Activated T-cell treated with anti-CD3 and anti-CD28 coated beads for 1 hour (primary cell): ENCODE measurements at regions not wholly inside any gene's neighbourhood (a gene's known extent, or its start where the extent isn't known, plus 50 kb on each side); places are given as distances from the start of the nearest gene placed in this dataset.
"Not testable (repeated sequence)": the region's sequence is repeated elsewhere in the genome, so short reads cannot be mapped to it uniquely, and the experiment has no call there.

Experiments used
- DNase-seq: peaks from one replicate; pipeline ENCODE4 v3.0.0-alpha.2; 2020; ENCODE audit warnings: low read depth

DNA sequence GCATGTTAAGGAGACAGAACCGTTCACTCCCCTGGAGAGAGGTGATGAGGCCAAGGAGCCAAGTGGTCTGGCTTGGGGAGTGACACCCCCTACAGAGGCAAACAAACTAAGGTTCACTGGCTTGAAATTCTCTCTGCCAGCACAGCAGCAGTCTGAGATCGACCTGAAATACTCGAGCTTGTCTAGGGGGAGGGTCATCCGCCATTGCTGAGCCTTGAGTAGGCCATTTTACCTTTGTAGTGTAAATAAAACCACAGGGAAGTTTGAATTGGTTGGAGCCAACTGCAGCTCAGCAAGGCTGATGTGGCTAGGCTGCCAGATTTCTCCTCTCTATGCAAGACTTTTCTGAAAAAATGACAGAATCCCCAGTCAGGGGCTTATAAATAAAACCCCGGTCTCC is 52.9 kb downstream of the CDY2B start:
- DNase-seq: not testable (repeated sequence)

- DNase-seq: not testable (repeated sequence)
Observed at GRCh38 chrY:17819700-17820099, 60.3 kb downstream of the CDY2B start.

GRCh38 chrY:17819025-17819646 is 60.9 kb downstream of the CDY2B start:
- not testable (repeated sequence) for DNase-seq

DNA sequence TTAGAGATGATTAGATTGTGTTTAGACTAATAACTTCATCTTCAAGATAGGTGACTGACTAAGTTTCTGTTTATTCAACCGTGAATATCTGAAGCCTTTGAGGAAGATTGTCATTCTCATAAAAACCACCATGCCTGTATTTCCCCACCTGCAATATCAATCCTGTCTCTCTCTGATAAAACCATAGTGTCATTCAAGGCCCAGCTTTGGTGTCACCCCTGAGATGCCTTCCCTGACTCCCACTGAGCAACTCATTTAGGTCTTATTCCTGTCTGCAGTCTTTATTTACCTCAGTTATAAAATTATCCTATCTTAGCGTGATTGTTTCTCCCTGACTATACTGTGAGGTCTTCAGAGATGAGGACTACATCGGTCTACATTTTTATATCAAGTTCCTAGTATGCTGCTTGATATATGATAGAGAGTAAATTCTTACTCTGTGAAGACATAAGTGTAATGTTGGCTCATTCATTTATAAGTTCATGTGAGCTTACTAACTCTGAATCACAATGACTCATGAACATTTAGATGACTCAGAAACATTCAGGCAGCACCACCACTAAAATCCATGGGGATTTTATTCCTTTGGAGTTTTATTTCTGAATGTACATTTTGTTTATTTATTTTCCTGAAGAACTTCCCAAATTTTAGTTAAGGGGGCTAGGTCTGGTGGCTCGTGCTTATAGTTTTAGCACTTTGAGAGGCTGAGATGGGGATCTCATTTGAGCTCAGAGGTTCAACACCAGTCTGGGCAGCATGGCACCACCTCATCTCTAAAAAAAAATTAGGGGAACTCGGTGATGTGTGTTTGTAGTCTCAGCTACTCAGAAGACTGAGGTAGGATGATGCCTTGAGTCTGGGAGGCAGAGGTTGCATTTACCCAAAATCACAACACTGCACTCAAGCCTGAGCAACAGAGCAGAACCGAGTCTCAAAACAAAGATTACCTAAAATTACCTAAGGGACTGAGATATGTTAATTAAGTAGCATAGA is 62.6 kb downstream of the CDY2B start:
- not testable (repeated sequence) for DNase-seq

DNA sequence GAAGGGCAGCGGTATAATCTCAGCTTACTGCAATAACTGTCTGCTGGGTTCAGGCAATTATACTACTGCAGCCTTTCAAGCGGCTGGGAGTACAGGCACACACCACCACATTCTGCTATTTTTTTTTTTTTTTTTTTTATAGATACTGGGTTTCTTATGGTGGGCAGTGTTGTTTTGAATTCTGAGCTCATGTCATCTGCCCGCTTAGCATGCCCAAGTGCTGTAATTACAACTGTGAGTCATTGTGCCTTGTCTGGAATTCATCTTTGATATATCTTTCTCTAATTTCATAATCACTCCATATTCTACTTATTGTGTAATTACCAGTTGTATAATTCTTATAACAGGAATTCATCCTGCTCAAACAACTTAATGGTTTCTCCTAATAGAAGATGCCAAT is 67.4 kb downstream of the CDY2B start:
- DNase-seq: not testable (repeated sequence)

- not testable (repeated sequence) for DNase-seq
Observed at GRCh38 chrY:17799915-17800314, 80.1 kb downstream of the CDY2B start.

- DNase-seq: not testable (repeated sequence)
Observed at GRCh38 chrY:17787214-17787613, 92.8 kb downstream of the CDY2B start.

DNA sequence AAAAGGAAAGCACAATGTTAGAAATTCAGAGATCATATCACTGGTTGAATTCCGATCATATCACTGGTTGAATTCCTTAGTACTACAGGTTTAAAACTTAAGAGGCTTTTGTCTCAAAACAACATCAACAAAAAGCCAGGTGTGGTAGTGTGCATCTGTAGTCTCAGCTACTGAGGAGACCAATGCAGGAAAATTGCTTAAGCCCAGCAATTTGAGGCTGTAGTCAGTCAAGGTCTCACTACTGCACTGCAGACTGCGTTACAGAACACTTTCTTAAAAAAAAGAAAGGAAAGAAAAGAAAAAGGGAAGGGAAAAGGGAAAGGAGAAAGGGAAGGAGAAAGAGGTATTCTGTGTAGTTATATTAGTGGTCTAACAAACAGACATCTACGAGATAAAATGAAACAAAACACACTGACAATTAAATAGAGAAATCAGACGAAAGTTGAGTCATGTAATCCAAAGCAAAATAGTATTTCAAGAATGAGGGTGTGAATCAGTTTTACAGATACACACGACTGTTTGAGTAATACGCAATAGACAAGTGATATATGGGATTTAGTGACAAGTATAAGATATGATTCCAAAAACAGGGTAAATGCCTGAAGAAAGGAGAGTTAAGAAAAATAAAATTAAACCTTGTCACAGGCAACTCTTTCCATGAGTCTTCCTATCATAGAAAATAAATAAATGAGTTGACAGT is 113.9 kb downstream of the CDY2B start:
- DNase-seq: not testable (repeated sequence)

DNA sequence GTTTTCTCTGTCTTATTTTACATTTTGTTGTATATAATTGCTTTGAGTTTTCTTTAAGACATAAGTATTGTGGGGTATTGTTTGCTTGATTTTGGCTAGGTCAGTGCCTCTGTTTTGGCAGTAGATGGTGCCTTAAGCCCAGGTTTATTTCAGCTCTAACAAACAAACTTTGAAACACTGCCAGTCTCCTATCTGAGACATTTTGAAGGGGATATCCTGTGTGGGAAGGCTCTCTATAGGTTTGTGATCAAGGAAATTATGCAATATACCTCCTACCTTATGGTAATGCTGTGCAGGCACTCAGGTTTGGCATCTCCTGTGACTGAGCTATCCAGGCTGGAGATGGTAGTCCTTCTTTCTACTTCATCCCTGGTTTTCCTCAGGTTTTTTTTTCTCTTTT is 120.8 kb downstream of the CDY2B start:
- not testable (repeated sequence) for DNase-seq

- not testable (repeated sequence) for DNase-seq
Observed at GRCh38 chrY:17752887-17753497, 127.0 kb downstream of the CDY2B start.

GRCh38 chrY:17739852-17740251 is 140.2 kb downstream of the CDY2B start:
- DNase-seq: not testable (repeated sequence)

DNA sequence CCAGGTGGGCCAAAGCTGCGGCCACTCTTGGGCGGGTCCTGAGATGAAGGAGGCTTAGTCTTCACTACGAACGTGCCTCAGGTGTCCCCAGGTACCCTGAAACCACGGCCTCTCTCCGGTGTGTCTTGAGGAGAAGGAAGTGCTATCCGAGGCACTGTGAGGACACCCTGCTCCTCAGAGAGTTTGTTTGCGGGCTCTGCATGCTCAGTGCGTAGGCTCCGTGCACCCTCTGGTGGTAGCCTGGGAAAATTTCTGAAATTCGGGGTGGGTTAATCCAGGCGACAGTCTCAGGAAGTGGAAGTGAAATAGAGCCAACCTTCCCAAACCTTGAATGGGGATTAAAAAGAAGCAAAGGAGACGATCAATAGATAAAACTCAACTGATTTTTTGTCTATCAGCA is 150.5 kb downstream of the CDY2B start:
- not testable (repeated sequence) for DNase-seq

DNA sequence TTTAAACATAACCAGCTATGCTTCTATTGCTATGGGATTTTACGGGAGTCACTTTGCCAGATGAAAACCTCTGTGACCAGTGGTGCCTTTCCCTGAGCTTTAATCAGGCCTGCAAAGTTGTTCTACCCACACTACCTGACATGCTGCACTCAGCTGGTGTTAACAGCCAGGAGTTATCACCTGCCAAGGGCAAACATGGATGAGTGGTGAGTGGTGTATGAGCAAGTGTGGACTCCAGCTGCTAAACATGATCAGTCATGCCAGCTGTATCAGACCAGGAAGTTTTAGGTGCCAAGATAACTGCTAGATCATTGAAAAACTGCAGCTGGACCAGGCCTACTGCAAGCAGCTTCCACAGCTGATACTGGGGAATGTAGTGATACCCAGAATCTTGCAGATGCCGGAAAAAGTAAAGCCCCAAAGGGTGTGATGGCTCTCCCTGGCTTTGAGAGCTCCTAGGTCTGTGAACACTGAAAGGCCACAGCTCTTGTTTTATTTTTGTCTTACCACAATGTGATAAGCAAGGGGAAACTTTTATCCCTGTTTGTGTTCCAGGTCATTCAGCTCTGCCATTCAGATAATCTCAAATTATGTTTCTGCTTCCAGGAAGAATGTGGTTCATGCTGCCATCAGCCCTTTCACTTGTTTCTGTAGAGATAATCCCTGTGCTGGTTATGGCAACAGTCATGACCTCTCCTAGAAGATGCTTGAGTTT is 163.5 kb downstream of the CDY2B start:
- not testable (repeated sequence) for DNase-seq

- not testable (repeated sequence) for DNase-seq
Observed at GRCh38 chrY:17668037-17668436, 212.0 kb downstream of the CDY2B start.

DNA sequence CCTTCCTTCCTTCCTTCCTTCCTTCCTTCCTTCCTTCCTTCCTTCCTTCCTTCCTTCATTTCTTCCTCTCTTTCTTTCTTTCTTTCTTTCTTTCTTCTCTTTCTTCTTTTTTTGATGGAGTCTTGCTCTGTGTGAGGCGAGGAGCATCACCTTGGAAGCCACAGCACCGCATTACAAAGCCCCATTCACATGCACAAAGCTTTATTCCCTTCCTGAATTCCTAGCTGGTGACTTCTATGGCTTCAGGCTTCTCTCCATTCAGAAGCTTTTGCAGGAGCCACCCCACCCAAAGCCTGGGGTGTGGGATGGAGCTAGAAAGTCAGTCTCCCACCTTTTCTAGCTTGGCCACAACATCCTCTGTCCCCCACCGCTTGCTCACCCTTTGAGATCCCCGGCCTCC is 237.0 kb downstream of the CDY2B start:
- not testable (repeated sequence) for DNase-seq

GRCh38 chrY:17634484-17634883 is 245.5 kb downstream of the CDY2B start:
- not testable (repeated sequence) for DNase-seq

- not testable (repeated sequence) for DNase-seq
Observed at GRCh38 chrY:17611256-17611655, 268.8 kb downstream of the CDY2B start.

- not testable (repeated sequence) for DNase-seq
Observed at GRCh38 chrY:17610649-17611048, 269.4 kb downstream of the CDY2B start.

GRCh38 chrY:17607150-17607549 is 272.9 kb downstream of the CDY2B start:
- not testable (repeated sequence) for DNase-seq

DNA sequence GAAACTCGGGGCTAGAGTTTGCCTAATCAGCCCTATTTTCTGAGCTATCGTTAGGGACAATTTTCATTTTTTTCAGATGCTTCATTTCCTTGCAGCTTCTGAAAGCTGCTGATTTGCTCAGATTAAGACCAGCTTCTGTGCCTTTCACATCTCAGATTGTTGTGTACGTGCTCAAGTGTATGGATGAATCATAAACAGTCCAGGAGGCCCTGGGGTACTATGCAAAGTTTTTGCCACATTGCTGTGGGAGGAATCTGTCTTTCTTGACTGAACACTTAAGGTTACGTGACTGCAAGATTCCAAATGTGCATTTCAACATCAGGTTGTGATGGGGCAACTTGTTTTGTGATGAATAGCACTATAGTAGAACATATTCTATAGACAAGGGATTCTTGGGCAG is 280.8 kb downstream of the CDY2B start:
- DNase-seq: not testable (repeated sequence)

GRCh38 chrY:17593748-17594147 is 286.3 kb downstream of the CDY2B start:
- not testable (repeated sequence) for DNase-seq
